GM23248 (cell line): ENCODE measurements at regions not wholly inside any gene's neighbourhood (a gene's known extent, or its start where the extent isn't known, plus 50 kb on each side); places are given as distances from the start of the nearest gene placed in this dataset.

ENCODE experiments used
- DNase-seq: peaks from one replicate; pipeline ENCODE4 v3.0.0-alpha.2; 2015
- H2AFZ ChIP-seq: fragments of 200-600 bp; sonication (generic); 2 replicates; pipeline ENCODE4 v1.6.1; 2016; ENCODE audit warnings: antibody characterized with exemption
- H3F3A ChIP-seq: fragments of 200-600 bp; sonication (generic); 2 replicates; pipeline ENCODE4 v1.6.1; 2016; ENCODE audit warnings: mild to moderate bottlenecking, antibody characterized with exemption, mixed run types; ENCODE audit not compliant: insufficient read depth
- H3K27ac ChIP-seq: fragments of 200-600 bp; sonication (generic); 2 replicates; pipeline ENCODE4 v1.5.1; 2016; ENCODE audit warnings: mild to moderate bottlenecking
- H3K27me3 ChIP-seq: fragments of 200-600 bp; sonication (generic); replicated peaks from 2 replicates; pipeline ENCODE4 v1.6.1; 2016; ENCODE audit warnings: mild to moderate bottlenecking; ENCODE audit not compliant: insufficient read depth
- H3K36me3 ChIP-seq: fragments of 200-600 bp; sonication (generic); 2 replicates; pipeline ENCODE4 v1.6.1; 2016; ENCODE audit warnings: low read depth, mild to moderate bottlenecking
- H3K4me1 ChIP-seq: fragments of 200-600 bp; sonication (generic); 2 replicates; pipeline ENCODE4 v1.6.1; 2016; ENCODE audit warnings: mild to moderate bottlenecking; ENCODE audit not compliant: insufficient read depth
- H3K4me2 ChIP-seq: fragments of 200-600 bp; sonication (generic); one replicate; pipeline ENCODE4 v1.6.1; 2016; ENCODE audit warnings: mild to moderate bottlenecking; ENCODE audit not compliant: unreplicated experiment
- H3K4me3 ChIP-seq: fragments of 200-600 bp; sonication (generic); 2 replicates; pipeline ENCODE4 v1.5.1; 2016; ENCODE audit warnings: mild to moderate bottlenecking
- H3K79me2 ChIP-seq: fragments of 200-600 bp; sonication (generic); 2 replicates; pipeline ENCODE4 v1.6.1; 2016; ENCODE audit warnings: mild to moderate bottlenecking; ENCODE audit not compliant: insufficient read depth
- H3K9ac ChIP-seq: fragments of 200-600 bp; sonication (generic); 2 replicates; pipeline ENCODE4 v1.6.1; 2016; ENCODE audit warnings: mild to moderate bottlenecking
- H3K9me2 ChIP-seq: fragments of 200-600 bp; sonication (generic); 2 replicates; pipeline ENCODE4 v1.6.1; 2016; ENCODE audit warnings: mixed run types, mild to moderate bottlenecking, moderate library complexity; ENCODE audit not compliant: insufficient read depth
- H3K9me3 ChIP-seq: fragments of 200-600 bp; sonication (generic); one replicate; pipeline ENCODE4 v1.6.1; 2017; ENCODE audit warnings: low read depth
- H4K20me1 ChIP-seq: fragments of 200-600 bp; sonication (generic); 2 replicates; pipeline ENCODE4 v1.6.0; 2016; ENCODE audit not compliant: insufficient read depth
- EZH2 ChIP-seq: fragments of 200-600 bp; sonication (generic); IDR thresholded peaks from 2 replicates; pipeline ENCODE4 v1.6.1; 2018; ENCODE audit warnings: antibody characterized with exemption, mild to moderate bottlenecking; ENCODE audit not compliant: insufficient read depth, poor library complexity, severe bottlenecking
- EZH2phosphoT487 ChIP-seq: fragments of 200-600 bp; sonication (generic); IDR thresholded peaks from 2 replicates; pipeline ENCODE4 v1.6.1; 2018; ENCODE audit warnings: antibody characterized with exemption, moderate library complexity, mild to moderate bottlenecking, low read depth; ENCODE audit not compliant: insufficient read depth
- WGBS, 2 experiments: methylation state at CpG; one replicate each; pipeline ENCODE4 v1.1.6; 2015 to 2017; ENCODE audit warnings: low lambda C conversion rate in 2 of 2, low coverage in 1 of 2; ENCODE audit errors: missing lambda C conversion rate in 2 of 2; 5-methylcytosine and 5-hydroxymethylcytosine counted together
- in situ Hi-C: fragments of 300-500 bp; cut with MboI; formaldehyde crosslinking; loops from 2 replicates; pipeline ENCODE4 v1.15.0; 2020

DNA sequence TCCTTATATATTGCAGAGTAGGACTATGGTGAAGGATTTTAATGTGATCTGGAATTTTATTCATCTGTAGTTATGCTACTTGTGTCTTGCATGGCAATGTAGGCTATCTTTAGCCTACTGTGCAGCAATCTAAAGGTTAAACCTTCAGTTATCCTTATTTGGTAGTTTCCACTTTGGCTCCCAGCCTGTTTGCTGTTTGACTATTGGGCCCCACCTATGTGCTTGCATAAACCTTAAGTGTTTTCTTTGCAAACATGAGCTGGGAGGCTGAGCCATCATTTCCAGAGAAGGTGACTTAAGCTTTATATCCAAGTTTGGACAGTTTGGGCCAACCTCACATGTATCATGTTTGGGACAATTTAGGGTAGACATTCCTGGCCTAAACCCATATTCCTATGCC is 537.5 kb downstream of the BTBD3 start:
- Histone ChIP-seq H4K20me1 (no peaks in the 10 kb centered on the region), H3F3A (no peaks in the 10 kb centered on the region), H3K36me3 (no peaks in the 10 kb centered on the region), H2AFZ (no peak overlapping the region), H3K27ac (no peak overlapping the region), H3K4me2 (no peak overlapping the region), H3K4me1 (no peaks in the 10 kb centered on the region), H3K9ac (no peak overlapping the region), H3K27me3 (no peaks in the 10 kb centered on the region), H3K79me2 (no peaks in the 10 kb centered on the region), H3K4me3 (no peak overlapping the region), H3K9me3 (no peaks in the 10 kb centered on the region), H3K9me2 (no peaks in the 10 kb centered on the region)
- no peak for DNase-seq
- in situ Hi-C loops: no loop called here
- TF ChIP-seq EZH2phosphoT487 (no peak), EZH2 (no peak)

GRCh38 chr20:12458241-12458640 is 540.5 kb downstream of the BTBD3 start:
- Histone ChIP-seq H3F3A (no peaks in the 10 kb centered on the region), H3K9me3 (no peaks in the 10 kb centered on the region), H3K4me3 (no peak overlapping the region), H2AFZ (no peak overlapping the region), H3K27ac (no peak overlapping the region), H3K79me2 (no peaks in the 10 kb centered on the region), H3K4me2 (no peak overlapping the region), H3K36me3 (no peaks in the 10 kb centered on the region), H4K20me1 (no peaks in the 10 kb centered on the region), H3K9ac (no peak overlapping the region), H3K27me3 (no peaks in the 10 kb centered on the region), H3K4me1 (no peaks in the 10 kb centered on the region), H3K9me2 (no peaks in the 10 kb centered on the region)
- in situ Hi-C loops: no loop called here
- TF ChIP-seq EZH2phosphoT487 (no peak), EZH2 (no peak)
- no peak for DNase-seq

GRCh38 chr20:12464036-12464435 is 544.7 kb upstream of the SPTLC3 start:
- Histone ChIP-seq H3K9me2 (no peaks in the 10 kb centered on the region), H3K9ac (no peak overlapping the region), H3K4me2 (no peak overlapping the region), H3K4me3 (no peak overlapping the region), H3K27me3 (no peaks in the 10 kb centered on the region), H4K20me1 (no peaks in the 10 kb centered on the region), H2AFZ (no peak overlapping the region), H3K79me2 (no peaks in the 10 kb centered on the region), H3K36me3 (no peaks in the 10 kb centered on the region), H3F3A (no peaks in the 10 kb centered on the region), H3K27ac (no peak overlapping the region), H3K9me3 (peaks cover 8% of the 10 kb centered on the region), H3K4me1 (no peaks in the 10 kb centered on the region)
- no peak for DNase-seq
- TF ChIP-seq EZH2phosphoT487: no peak
- no peak for TF ChIP-seq EZH2
- WGBS, 2 experiments: 19 to 21% methylated on average over 3 of the region's 3 CpGs
- in situ Hi-C loops: no loop called here

- Histone ChIP-seq H3K9me2 (no peaks in the 10 kb centered on the region), H3F3A (no peaks in the 10 kb centered on the region), H4K20me1 (no peaks in the 10 kb centered on the region), H2AFZ (no peak overlapping the region), H3K4me1 (no peaks in the 10 kb centered on the region), H3K9ac (no peak overlapping the region), H3K27ac (no peak overlapping the region), H3K36me3 (no peaks in the 10 kb centered on the region), H3K4me3 (no peak overlapping the region), H3K9me3 (peaks cover 8% of the 10 kb centered on the region), H3K4me2 (no peak overlapping the region), H3K79me2 (no peaks in the 10 kb centered on the region), H3K27me3 (no peaks in the 10 kb centered on the region)
- in situ Hi-C loops: no loop called here
- no peak for DNase-seq
- 7 to 8% methylated on average over 2 of the region's 2 CpGs for WGBS, 2 experiments
- TF ChIP-seq EZH2 (no peak), EZH2phosphoT487 (no peak)
Observed at GRCh38 chr20:12466915-12467314, 541.9 kb upstream of the SPTLC3 start.

- Histone ChIP-seq H3K36me3 (no peaks in the 10 kb centered on the region), H4K20me1 (no peaks in the 10 kb centered on the region), H3K4me1 (no peaks in the 10 kb centered on the region), H3K9me2 (no peaks in the 10 kb centered on the region), H3F3A (no peaks in the 10 kb centered on the region), H3K27me3 (no peaks in the 10 kb centered on the region), H3K27ac (no peak overlapping the region), H3K4me3 (no peak overlapping the region), H3K79me2 (no peaks in the 10 kb centered on the region), H3K4me2 (no peak overlapping the region), H3K9me3 (peaks cover 8% of the 10 kb centered on the region), H2AFZ (no peak overlapping the region), H3K9ac (no peak overlapping the region)
- 8 to 21% methylated on average over 4 of the region's 4 CpGs for WGBS, 2 experiments
- in situ Hi-C loops: no loop called here
- TF ChIP-seq EZH2 (no peak), EZH2phosphoT487 (no peak)
- no peak for DNase-seq
Observed at GRCh38 chr20:12467758-12468157, 541.0 kb upstream of the SPTLC3 start.
